ENCODE measurements at regions not wholly inside any gene's neighbourhood (a gene's known extent, or its start where the extent isn't known, plus 50 kb on each side); places are given as distances from the start of the nearest gene placed in this dataset.

- TF ChIP-seq CTCF (IDR thresholded peaks at IDR 0.05) (no peak), POLR2A (IDR thresholded peaks at IDR 0.05) (no peak)
Observed at GRCh38 chr2:204353823-204354222, 191.5 kb upstream of the PARD3B start.
